G401 (cell line): ENCODE measurements at regions not wholly inside any gene's neighbourhood (a gene's known extent, or its start where the extent isn't known, plus 50 kb on each side); places are given as distances from the start of the nearest gene placed in this dataset.

ENCODE experiments used
- DNase-seq: peaks from one replicate; pipeline ENCODE4 v3.0.0-alpha.2; 2015; ENCODE audit warnings: low spot score
- in situ Hi-C: cut with HindIII; loops from 2 replicates; pipeline ENCODE4 v1.10.0; 2016; ENCODE audit warnings: low sequenced_read_pairs, mixed read lengths

- in situ Hi-C loops, result no loop called here
- no peak for DNase-seq
Measured at GRCh38 chr2:15714609-15715008, 122.9 kb downstream of the DDX1 start.

- no peak for DNase-seq
- in situ Hi-C loops, result no loop called here
Measured at GRCh38 chr2:15715596-15715995, 123.9 kb downstream of the DDX1 start.

GRCh38 chr2:15718103-15718943, 126.7 kb downstream of the DDX1 start:
- in situ Hi-C loops, result no loop called here

DNA sequence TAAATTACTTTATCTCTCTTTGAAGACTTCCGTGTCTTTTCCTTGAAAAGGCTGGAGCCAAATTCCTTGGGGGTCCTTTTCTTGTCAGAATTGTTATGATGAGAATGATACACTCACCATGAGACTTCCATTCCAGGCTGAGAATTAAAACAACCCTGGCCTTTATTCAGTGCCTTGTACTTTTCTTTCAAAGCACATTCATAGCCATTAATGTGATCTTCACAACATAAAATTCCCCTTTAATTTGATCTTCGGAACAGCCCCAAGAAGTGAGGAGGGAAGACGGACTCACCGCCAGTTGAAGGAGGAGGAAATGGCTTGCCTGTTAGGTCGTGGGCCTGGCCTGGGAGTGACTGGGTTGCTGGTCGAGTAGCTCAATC, 127.3 kb downstream of the DDX1 start:
- in situ Hi-C loops, result no loop called here
- no peak for DNase-seq

More at GRCh38 chr2:15718103-15718943, 126.7 kb downstream of the DDX1 start:
- DNase-seq, result no peak

- DNase-seq, result no peak
- in situ Hi-C loops, result no loop called here
Measured at GRCh38 chr2:15719566-15720313, 128.1 kb downstream of the DDX1 start.

DNA sequence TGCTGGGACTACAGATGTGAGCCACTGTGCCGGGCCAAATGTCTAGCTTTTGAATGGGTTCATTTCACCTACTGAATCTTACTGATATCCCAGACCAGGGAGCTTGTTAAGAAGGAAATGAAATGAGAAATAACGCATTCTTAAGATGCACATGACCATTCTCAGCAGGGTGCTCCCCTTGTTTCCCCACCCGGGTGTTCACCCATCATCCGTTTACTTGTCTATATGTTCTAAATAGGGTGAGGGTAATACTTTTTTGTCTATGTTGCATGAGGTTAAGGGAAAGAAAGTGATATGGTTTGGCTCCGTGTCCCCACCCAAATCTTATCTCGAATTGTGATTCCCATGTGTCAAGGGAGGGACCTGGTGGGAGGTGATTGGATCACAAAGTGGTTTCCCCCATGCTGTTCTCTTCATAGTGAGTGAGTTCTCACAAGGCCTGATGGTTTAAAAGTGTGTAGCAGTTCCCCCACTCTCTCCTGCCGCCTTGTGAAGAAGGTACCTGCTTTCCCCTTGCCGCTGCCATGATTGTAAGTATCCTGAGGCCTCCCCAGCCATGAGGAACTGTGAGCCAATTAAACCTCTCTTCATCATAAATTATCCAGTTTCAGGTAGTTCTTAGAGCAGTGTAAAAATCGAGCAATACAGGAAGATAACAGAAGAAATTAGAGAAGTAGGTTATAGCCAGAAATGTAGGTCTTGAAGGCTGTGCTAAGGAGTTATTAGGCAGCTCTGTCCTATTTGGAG, 129.1 kb downstream of the DDX1 start:
- in situ Hi-C loops, result no loop called here
- no peak for DNase-seq

- in situ Hi-C loops, result no loop called here
- no peak for DNase-seq
Measured at GRCh38 chr2:15721411-15722067, 129.9 kb downstream of the DDX1 start.

DNA sequence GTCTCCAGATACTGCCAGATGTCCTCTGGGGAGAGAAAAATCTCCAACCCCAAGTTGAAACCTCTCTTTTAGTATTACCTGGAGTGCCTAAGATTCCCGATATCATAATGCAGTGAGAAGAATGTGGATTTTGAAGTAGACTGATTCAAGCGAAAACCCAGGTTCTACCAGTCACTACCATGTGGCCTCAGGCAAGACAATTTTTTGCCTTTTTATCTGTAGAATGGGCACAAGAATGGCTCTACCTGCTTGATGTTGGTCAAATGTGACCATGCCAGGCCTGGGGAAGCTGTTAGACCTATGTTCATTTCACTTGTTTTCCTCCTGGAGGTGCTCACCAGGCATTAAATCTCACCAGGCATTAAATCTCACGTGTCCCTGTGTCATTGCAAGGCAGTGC, 131.3 kb downstream of the DDX1 start:
- in situ Hi-C loops, result no loop called here
- DNase-seq, result no peak

GRCh38 chr2:15724235-15724634, 132.6 kb downstream of the DDX1 start:
- no peak for DNase-seq
- in situ Hi-C loops, result no loop called here

DNA sequence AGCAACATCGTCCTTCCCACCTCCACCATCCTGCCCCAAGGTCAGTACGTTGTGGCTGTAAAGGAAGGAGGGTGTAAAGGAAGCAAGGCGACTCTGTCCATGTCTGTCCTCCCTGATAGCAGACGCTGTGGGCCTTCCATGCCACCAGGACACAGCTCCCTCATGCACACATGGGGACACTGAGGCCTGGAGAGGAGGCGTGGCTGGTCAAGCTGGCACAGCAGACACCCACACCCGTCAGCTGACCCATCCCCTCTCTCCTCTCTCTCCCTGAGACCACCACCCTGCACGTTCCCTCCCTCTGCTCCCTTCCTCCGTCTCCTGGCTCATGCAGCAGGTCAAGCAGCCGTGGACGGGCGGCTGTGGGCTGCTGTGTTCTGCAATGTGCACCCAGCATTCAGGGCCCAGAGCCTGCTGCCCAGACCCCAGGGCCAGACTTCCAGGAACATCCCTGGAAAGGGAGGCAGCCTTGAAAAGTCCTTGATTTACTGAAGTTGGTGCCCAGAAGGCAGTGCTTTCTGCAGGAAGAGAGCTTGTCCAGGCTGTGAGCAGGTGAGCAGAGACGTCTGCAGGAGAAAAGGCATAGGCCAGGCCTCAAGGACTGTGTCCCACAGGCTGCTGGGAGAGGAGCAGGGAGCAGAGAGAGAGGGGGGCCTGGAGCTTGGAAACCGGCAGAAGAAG, 133.6 kb downstream of the DDX1 start:
- in situ Hi-C loops, result no loop called here
- no peak for DNase-seq

GRCh38 chr2:15725782-15726112, 134.1 kb downstream of the DDX1 start:
- no peak for DNase-seq
- in situ Hi-C loops, result no loop called here

DNA sequence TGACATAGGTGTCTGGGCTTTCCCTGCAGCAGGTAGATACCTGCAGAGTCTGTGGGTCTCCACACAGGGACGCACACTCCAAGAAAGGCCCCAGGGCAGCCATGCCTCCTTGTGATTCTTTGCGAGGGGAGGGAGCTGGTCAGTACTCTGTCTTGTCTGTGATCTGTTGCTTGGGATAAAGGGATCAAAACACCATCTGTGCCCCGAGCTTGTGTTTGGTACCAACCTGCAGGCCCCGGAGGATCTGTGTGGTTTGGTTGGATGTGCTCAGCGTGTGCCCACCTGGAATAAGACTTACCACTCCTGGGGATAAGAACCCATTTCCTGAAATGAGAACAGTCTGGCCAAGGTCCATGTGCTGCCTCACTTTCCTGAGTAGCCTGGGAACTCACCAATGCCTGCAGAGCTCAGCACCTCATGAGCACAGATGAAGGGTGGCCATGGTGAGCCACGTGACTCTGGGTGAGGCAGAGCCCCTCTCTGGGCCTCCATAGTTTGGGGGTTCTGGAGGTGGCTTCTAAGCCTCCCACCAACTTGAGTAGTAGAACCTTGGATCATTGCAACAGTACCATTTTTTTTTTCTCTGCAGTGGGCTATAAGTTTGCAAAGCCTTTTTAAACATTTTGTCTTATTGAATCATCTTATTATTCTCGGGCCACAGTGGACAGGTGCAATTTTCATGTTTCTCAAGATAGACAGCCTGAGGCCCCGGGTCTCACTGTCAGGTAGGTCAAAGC, 134.8 kb downstream of the DDX1 start:
- DNase-seq, result no peak
- in situ Hi-C loops, result no loop called here

GRCh38 chr2:15727396-15728244, 136.0 kb downstream of the DDX1 start:
- in situ Hi-C loops, result no loop called here

GRCh38 chr2:15728245-15728938, 136.7 kb downstream of the DDX1 start:
- DNase-seq, result no peak
- in situ Hi-C loops, result no loop called here

More at GRCh38 chr2:15727396-15728244, 136.0 kb downstream of the DDX1 start:
- DNase-seq, result no peak

DNA sequence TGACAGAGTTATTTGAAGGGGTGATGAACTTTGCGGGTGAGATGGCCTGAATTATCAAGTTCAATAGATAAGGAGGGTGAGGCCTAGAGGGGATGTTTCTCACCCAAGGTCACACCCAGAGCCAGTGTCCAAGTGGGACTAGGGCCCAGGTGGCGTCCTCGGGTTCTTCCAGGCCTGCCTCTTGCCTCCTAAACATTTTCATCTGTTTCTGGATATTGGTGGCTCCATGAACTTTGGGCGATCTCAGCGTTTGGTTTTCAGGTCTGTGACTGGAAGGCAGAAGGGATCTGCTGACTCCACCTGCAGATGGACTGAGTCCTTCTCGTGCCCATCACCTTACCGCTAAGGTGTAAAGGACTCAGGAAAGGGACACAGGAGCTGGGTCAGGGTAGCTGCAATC, 137.3 kb downstream of the DDX1 start:
- in situ Hi-C loops, result no loop called here

DNA sequence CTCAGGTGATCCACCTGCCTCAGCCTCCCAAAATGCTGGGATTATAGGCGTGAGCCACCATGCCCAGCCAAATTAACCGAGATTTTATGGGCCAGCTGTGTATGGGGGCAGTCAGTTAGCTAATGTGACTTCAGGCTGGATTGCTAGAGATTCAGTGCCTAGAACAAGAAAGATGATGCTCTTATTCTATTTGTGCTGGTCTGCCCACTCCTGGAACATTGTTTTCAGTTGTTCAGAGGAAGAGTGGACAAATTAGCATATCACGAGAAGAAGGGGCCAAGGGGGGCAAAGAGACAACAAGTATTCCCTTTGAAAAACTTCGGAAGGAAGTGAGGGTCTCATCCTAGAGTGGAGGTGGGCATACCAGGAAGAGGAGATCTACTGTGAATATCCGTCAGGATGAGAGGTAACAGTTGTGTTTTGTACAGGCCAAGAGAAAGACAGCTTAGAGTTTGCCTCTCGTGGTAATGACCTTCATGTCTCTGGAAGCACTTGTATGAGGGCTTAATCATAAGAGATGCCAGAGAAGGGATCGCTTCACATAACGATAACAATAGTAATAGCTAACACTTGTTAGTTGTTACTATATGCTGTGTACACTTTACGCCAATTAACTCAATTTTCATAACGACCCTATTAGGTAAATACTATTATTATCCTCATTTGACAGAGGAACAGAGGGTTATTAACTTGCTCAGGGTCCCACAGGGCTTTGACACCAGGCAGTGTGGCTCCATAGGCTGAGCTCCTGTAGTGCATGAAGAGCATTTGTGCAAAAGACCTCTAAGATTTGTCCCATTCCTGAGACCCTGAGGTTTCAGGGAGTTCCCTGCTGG, 138.3 kb downstream of the DDX1 start:
- in situ Hi-C loops, result no loop called here
- no peak for DNase-seq

More for the DNA sequence above, 137.3 kb downstream of the DDX1 start:
- DNase-seq, result no peak
